ENCODE measurements at regions not wholly inside any gene's neighbourhood (a gene's known extent, or its start where the extent isn't known, plus 50 kb on each side); places are given as distances from the start of the nearest gene placed in this dataset.
A peak's percentile ranks its signal among the peaks of the same experiment; 100 is the strongest.

- H3K4ac ChIP-seq (replicated peaks; ENCODE audit: insufficient read length, low read depth, low read length): no peak overlapping the region
- no peak for TF ChIP-seq ASH2L (IDR thresholded peaks at IDR 0.05; ENCODE audit: low read length)
- TF ChIP-seq SIX5 (IDR thresholded peaks at IDR 0.05; ENCODE audit: low read depth, low read length): no peak
- no peak for TF ChIP-seq EGR1 (IDR thresholded peaks at IDR 0.05; ENCODE audit: borderline replicate concordance, low read depth, low read length)
- TF ChIP-seq KDM4A (IDR thresholded peaks at IDR 0.05; ENCODE audit: low read depth, low read length, severe bottlenecking): no peak
- no peak for TF ChIP-seq USF2 (IDR thresholded peaks at IDR 0.05; ENCODE audit: low read length)
- no peak for TF ChIP-seq NRF1 (IDR thresholded peaks at IDR 0.05; ENCODE audit: low read depth, low read length)
- TF ChIP-seq POLR2AphosphoS5 (IDR thresholded peaks at IDR 0.05; ENCODE audit: low read depth, low read length): no peak
- no peak for TF ChIP-seq SUZ12 (IDR thresholded peaks at IDR 0.05; ENCODE audit: low read length)
- TF ChIP-seq ZNF274 (IDR thresholded peaks at IDR 0.05; ENCODE audit: borderline replicate concordance, extremely low read depth, low read length): no peak
- TF ChIP-seq RXRA (IDR thresholded peaks at IDR 0.05; ENCODE audit: insufficient read depth, low read depth, low read length): no peak
- TF ChIP-seq SP2 (IDR thresholded peaks at IDR 0.05; ENCODE audit: low read length): no peak
- TF ChIP-seq SRF (IDR thresholded peaks at IDR 0.05; ENCODE audit: low read depth, low read length): no peak
- no peak for TF ChIP-seq EP300 (IDR thresholded peaks at IDR 0.05; ENCODE audit: borderline replicate concordance in 1 of 2, low read depth in 2 of 2, low read length in 2 of 2)
These were observed 134.6 kb downstream of the TENT4A start for GRCh38 chr5:6847870-6848269.

More at GRCh38 chr5:6847870-6848269, 134.6 kb downstream of the TENT4A start:
- Histone ChIP-seq H3K4me2 (ENCODE audit: insufficient read depth in 1 of 2, low read depth in 2 of 2, low read length in 2 of 2) (0 out of 4 replicates have a peak overlapping the region, but pooled peaks of 1 of the 2 experiments have one; percentile 2), H4K8ac (ENCODE audit: extremely low read depth, insufficient read depth, low read length) (no peak overlapping the region), H3K4me1 (replicated peaks in 1 of 4; ENCODE audit: control insufficient read depth in 3 of 4, insufficient read depth in 4 of 4, low read length in 3 of 4) (no peaks in the 10 kb centered on the region; a peak in 1 of 7 replicates), H2BK120ac (replicated peaks; ENCODE audit: low read depth, low read length) (no peak overlapping the region), H4K20me1 (replicated peaks in 1 of 2; ENCODE audit: control insufficient read depth in 1 of 2, insufficient read depth in 2 of 2, low read length in 2 of 2) (no peaks in the 10 kb centered on the region), H3K9ac (replicated peaks in 1 of 4; ENCODE audit: extremely low read depth in 1 of 4, low read depth in 3 of 4, low read length in 3 of 4) (no peak overlapping the region), H2BK15ac (ENCODE audit: low read length) (no peak overlapping the region), H3K27ac (ENCODE audit: low read depth, low read length) (no peak overlapping the region), H2BK5ac (ENCODE audit: low read depth, low read length) (no peak overlapping the region), H4K91ac (replicated peaks; ENCODE audit: insufficient read length, low read length) (no peak overlapping the region), H3K23ac (ENCODE audit: insufficient read length) (no peak overlapping the region), H3K23me2 (ENCODE audit: low read depth, low read length) (no peaks in the 10 kb centered on the region; the same call in 1 of the 2 replicates), H2AFZ (ENCODE audit: low read length) (no peak overlapping the region), H2AK5ac (ENCODE audit: low read depth, low read length) (no peak overlapping the region), H3K14ac (ENCODE audit: insufficient read length) (no peak overlapping the region), H2BK20ac (ENCODE audit: low read length) (no peak overlapping the region), H3K4me3 (ENCODE audit: extremely low read depth in 1 of 4, insufficient read depth in 2 of 4, low read depth in 3 of 4, low read length in 4 of 4) (no peak overlapping the region), H3K27me3 (replicated peaks in 1 of 4; ENCODE audit: control insufficient read depth in 3 of 4, extremely low read depth in 1 of 4, insufficient read depth in 3 of 4, low read length in 3 of 4) (no peaks in the 10 kb centered on the region), H4K5ac (ENCODE audit: insufficient read length, low read depth, low read length) (no peak overlapping the region), H2BK12ac (ENCODE audit: low read depth, low read length) (no peak overlapping the region), H3K79me2 (ENCODE audit: control insufficient read depth in 1 of 2, insufficient read depth in 2 of 2, low read length in 2 of 2) (no peaks in the 10 kb centered on the region), H3K56ac (replicated peaks; ENCODE audit: insufficient read length, low read depth, low read length) (no peak overlapping the region), H3K18ac (ENCODE audit: extremely low read depth, low read length) (no peak overlapping the region), H3K9me3 (ENCODE audit: insufficient read depth in 2 of 2, low read depth in 1 of 2, low read length in 1 of 2) (peaks cover 14 to 26% of the 10 kb centered on the region in 2 experiments; a peak in 3 of 4 replicates), H3K36me3 (ENCODE audit: control insufficient read depth in 2 of 4, insufficient read depth in 4 of 4, low read length in 3 of 4) (no peaks in the 10 kb centered on the region), H3K79me1 (ENCODE audit: low read depth, low read length) (no peaks in the 10 kb centered on the region)
- FAIRE-seq (no peak), DNase-seq (ENCODE audit: low read depth in 1 of 2, low spot score in 2 of 2) (no peak)
- WGBS, 2 experiments (ENCODE audit: extremely low coverage in 1 of 2, insufficient coverage in 1 of 2, insufficient read length in 1 of 2, insufficient replicate concordance in 2 of 2, low coverage in 1 of 2, low lambda C conversion rate in 2 of 2, missing lambda C conversion rate in 1 of 2): 80% methylated on average over 6 of the region's 6 CpGs; no CpG with 5 or more reads in 1 of the 2 experiments
- POLR2A ChIA-PET (ENCODE audit: partially characterized antibody): no interaction called here
- CTCF ChIA-PET (ENCODE audit: partially characterized antibody): interaction anchor here (0.9 to 2.5 kb wide), 6 partner anchors 8 to 413 kb away, joined by 3 to 7 read pairs (median 4); no protein-coding TSS in a partner anchor

All from H1 (cell line).